ENCODE measurements at regions not wholly inside any gene's neighbourhood (a gene's known extent, or its start where the extent isn't known, plus 50 kb on each side); places are given as distances from the start of the nearest gene placed in this dataset.

DNA sequence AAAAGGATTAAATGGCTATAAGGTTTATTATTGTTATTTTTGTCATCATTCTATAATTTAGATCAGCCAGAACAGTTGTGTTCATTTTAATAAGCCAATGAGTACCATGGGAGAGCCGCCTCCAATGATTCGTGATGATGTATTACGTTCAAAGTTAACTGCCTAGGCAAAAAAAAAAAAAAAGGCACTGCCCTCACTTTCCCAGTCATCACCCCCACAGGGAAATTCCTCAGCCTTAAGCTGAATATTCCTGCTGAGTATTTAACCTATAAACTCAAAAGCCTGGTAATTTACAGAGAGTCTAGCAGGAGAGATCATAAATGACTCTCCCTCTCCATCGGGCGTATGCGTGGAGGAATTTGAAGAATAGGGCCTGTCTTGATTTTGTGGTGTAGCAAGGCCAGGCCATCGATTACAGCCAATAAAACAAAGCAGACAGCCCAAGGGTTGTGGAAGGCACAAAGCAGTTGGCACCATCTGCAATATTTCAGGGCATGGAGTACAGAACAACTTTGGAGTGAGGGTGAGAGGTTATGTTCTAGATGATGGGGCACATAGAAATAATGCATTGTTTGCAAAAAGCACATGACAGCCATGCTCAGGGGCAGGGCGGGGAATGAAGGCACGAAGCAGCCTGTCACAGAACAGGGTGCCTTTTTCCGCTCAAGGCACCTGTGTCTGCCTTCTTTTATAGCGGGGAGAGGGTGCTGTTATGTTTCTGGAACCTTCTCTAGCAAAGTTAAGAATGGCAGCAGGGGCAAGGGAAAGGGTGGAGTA is 138.2 kb upstream of the DTNBP1 start:
- Mint-ChIP-seq H3K4me1 (peaks cover 0 to 1% (median 0%) of the 10 kb centered on the region in 7 donors), H3K36me3 (peaks cover 0 to 12% (median 2%) of the 10 kb centered on the region in 5 donors)
- CTCF ChIA-PET: no interaction called here

GRCh38 chr6:15798533-15799255 is 135.9 kb upstream of the DTNBP1 start:
- Histone ChIP-seq H3K36me3 (ENCODE audit: control insufficient read depth in 2 of 3, insufficient read depth in 3 of 3, low read length in 3 of 3) (no peaks in the 10 kb centered on the region), H3K9me3 (ENCODE audit: control insufficient read depth in 2 of 3, low read length in 3 of 3) (peaks cover 0 to 9% (median 0%) of the 10 kb centered on the region in 3 experiments), H3K4me3 (ENCODE audit: low read length) (no peak overlapping the region), H3K4me1 (ENCODE audit: control insufficient read depth in 2 of 2, insufficient read depth in 2 of 2, low read length in 2 of 2) (no peaks in the 10 kb centered on the region), H3K27me3 (ENCODE audit: control insufficient read depth in 2 of 2, insufficient read depth in 2 of 2, low read length in 2 of 2) (no peaks in the 10 kb centered on the region), H3K27ac (ENCODE audit: low read depth, low read length) (no peak overlapping the region)
- Mint-ChIP-seq H3K4me1 (peaks cover 0 to 4% (median 0%) of the 10 kb centered on the region in 7 donors), H3K36me3 (peaks cover 0 to 12% (median 2%) of the 10 kb centered on the region in 5 donors), H3K27me3 (peaks cover 0 to 4% (median 0%) of the 10 kb centered on the region in 5 donors), H3K9me3 (peaks cover 6 to 30% (median 15%) of the 10 kb centered on the region in 11 donors), H3K4me3 (no peak overlapping the region), H3K27ac (no peak overlapping the region)
- intact Hi-C loops (cut with micrococcal nuclease): no loop called here
- CTCF ChIA-PET: no interaction called here
- POLR2A ChIA-PET: no interaction called here
- ATAC-seq (no peak), DNase-seq (no peak)

More for the DNA sequence above, 138.2 kb upstream of the DTNBP1 start:
- no peak overlapping the region for H3K27ac Mint-ChIP-seq
- Histone ChIP-seq H3K36me3 (ENCODE audit: control insufficient read depth in 2 of 3, insufficient read depth in 3 of 3, low read length in 3 of 3) (no peaks in the 10 kb centered on the region), H3K4me1 (ENCODE audit: control insufficient read depth in 2 of 2, insufficient read depth in 2 of 2, low read length in 2 of 2) (no peaks in the 10 kb centered on the region), H3K27me3 (ENCODE audit: control insufficient read depth in 2 of 2, insufficient read depth in 2 of 2, low read length in 2 of 2) (no peaks in the 10 kb centered on the region), H3K27ac (ENCODE audit: low read depth, low read length) (no peak overlapping the region), H3K9me3 (ENCODE audit: control insufficient read depth in 2 of 3, low read length in 3 of 3) (peaks cover 0 to 9% (median 0%) of the 10 kb centered on the region in 3 experiments), H3K4me3 (ENCODE audit: low read length) (no peak overlapping the region)
- no peak for DNase-seq
- peaks cover 6 to 29% (median 15%) of the 10 kb centered on the region in 11 donors for H3K9me3 Mint-ChIP-seq
- intact Hi-C loops (cut with micrococcal nuclease): no loop called here
- H3K4me3 Mint-ChIP-seq: peak overlapping the region in 1 of 10 donors; percentile 9
- POLR2A ChIA-PET: no interaction called here
- H3K27me3 Mint-ChIP-seq: peaks cover 0 to 4% (median 0%) of the 10 kb centered on the region in 5 donors
- ATAC-seq: no peak

- POLR2A ChIA-PET: no interaction called here
These were observed 134.0 kb upstream of the DTNBP1 start for GRCh38 chr6:15796844-15797243.

GRCh38 chr6:15796130-15796771 is 133.4 kb upstream of the DTNBP1 start:
- peaks cover 0 to 4% (median 0%) of the 10 kb centered on the region in 7 donors for H3K4me1 Mint-ChIP-seq
- Histone ChIP-seq H3K9me3 (ENCODE audit: control insufficient read depth in 2 of 3, low read length in 3 of 3) (peaks cover 0 to 9% (median 0%) of the 10 kb centered on the region in 3 experiments), H3K4me3 (ENCODE audit: low read length) (no peak overlapping the region), H3K4me1 (ENCODE audit: control insufficient read depth in 2 of 2, insufficient read depth in 2 of 2, low read length in 2 of 2) (no peaks in the 10 kb centered on the region), H3K27me3 (ENCODE audit: control insufficient read depth in 2 of 2, insufficient read depth in 2 of 2, low read length in 2 of 2) (no peaks in the 10 kb centered on the region), H3K27ac (ENCODE audit: low read depth, low read length) (no peak overlapping the region), H3K36me3 (ENCODE audit: control insufficient read depth in 2 of 3, insufficient read depth in 3 of 3, low read length in 3 of 3) (no peaks in the 10 kb centered on the region)
- H3K36me3 Mint-ChIP-seq: peaks cover 0 to 12% (median 2%) of the 10 kb centered on the region in 5 donors
- ChIA-PET POLR2A (no interaction called here), CTCF (no interaction called here)
- no peak overlapping the region for H3K4me3 Mint-ChIP-seq
- peaks cover 0 to 4% (median 0%) of the 10 kb centered on the region in 5 donors for H3K27me3 Mint-ChIP-seq
- peaks cover 6 to 30% (median 15%) of the 10 kb centered on the region in 11 donors for H3K9me3 Mint-ChIP-seq
- DNase-seq (no peak), ATAC-seq (no peak)
- H3K27ac Mint-ChIP-seq: no peak overlapping the region
- intact Hi-C loops (cut with micrococcal nuclease): no loop called here

More at GRCh38 chr6:15796844-15797243, 134.0 kb upstream of the DTNBP1 start:
- no peaks in the 10 kb centered on the region for H3K4me1 ChIP-seq (ENCODE audit: control insufficient read depth in 2 of 2, insufficient read depth in 2 of 2, low read length in 2 of 2)
- CTCF ChIA-PET: no interaction called here
- H3K9me3 ChIP-seq (ENCODE audit: control insufficient read depth in 2 of 3, low read length in 3 of 3): peaks cover 0 to 9% (median 0%) of the 10 kb centered on the region in 3 experiments
- H3K4me3 ChIP-seq (ENCODE audit: low read length): no peak overlapping the region
- H3K27ac Mint-ChIP-seq: no peak overlapping the region
- no peak overlapping the region for H3K4me3 Mint-ChIP-seq
- ATAC-seq (no peak), DNase-seq (no peak)
- H3K27me3 ChIP-seq (ENCODE audit: control insufficient read depth in 2 of 2, insufficient read depth in 2 of 2, low read length in 2 of 2): no peaks in the 10 kb centered on the region
- peaks cover 0 to 4% (median 0%) of the 10 kb centered on the region in 5 donors for H3K27me3 Mint-ChIP-seq
- H3K27ac ChIP-seq (ENCODE audit: low read depth, low read length): no peak overlapping the region
- peaks cover 0 to 4% (median 0%) of the 10 kb centered on the region in 7 donors for H3K4me1 Mint-ChIP-seq
- peaks cover 6 to 30% (median 15%) of the 10 kb centered on the region in 11 donors for H3K9me3 Mint-ChIP-seq
- intact Hi-C loops (cut with micrococcal nuclease): no loop called here
- peaks cover 0 to 12% (median 2%) of the 10 kb centered on the region in 5 donors for H3K36me3 Mint-ChIP-seq
- no peaks in the 10 kb centered on the region for H3K36me3 ChIP-seq (ENCODE audit: control insufficient read depth in 2 of 3, insufficient read depth in 3 of 3, low read length in 3 of 3)

DNA sequence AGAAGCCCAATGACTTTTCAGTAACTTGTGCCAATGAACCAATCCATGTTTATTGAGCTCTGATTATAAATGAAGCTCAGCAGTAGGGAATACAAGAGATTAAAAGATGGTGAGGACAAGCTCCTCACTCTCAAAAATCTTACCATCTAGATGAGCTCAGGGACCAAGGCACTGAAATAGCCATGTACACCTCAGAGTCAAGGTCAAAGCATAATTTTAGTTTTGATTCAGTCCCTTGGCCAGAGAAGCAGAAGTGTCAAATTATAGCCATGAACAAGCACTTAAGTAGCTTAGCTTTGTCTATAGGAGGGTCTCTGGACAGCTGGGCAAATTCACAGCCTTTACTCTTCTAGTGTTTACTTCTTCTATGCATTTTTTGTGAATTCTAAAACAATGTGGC is 131.0 kb upstream of the DTNBP1 start:
- Mint-ChIP-seq H3K36me3 (peaks cover 0 to 12% (median 2%) of the 10 kb centered on the region in 5 donors), H3K4me1 (peaks cover 0 to 4% (median 0%) of the 10 kb centered on the region in 7 donors), H3K4me3 (no peak overlapping the region), H3K27me3 (peaks cover 0 to under 1% (median 0%) of the 10 kb centered on the region in 5 donors), H3K27ac (no peak overlapping the region), H3K9me3 (peaks cover 6 to 26% (median 15%) of the 10 kb centered on the region in 11 donors)
- ChIA-PET CTCF (no interaction called here), POLR2A (no interaction called here)
- DNase-seq (no peak), ATAC-seq (no peak)
- Histone ChIP-seq H3K27me3 (ENCODE audit: control insufficient read depth in 2 of 2, insufficient read depth in 2 of 2, low read length in 2 of 2) (no peaks in the 10 kb centered on the region), H3K4me1 (ENCODE audit: control insufficient read depth in 2 of 2, insufficient read depth in 2 of 2, low read length in 2 of 2) (no peaks in the 10 kb centered on the region), H3K27ac (ENCODE audit: low read depth, low read length) (no peak overlapping the region), H3K36me3 (ENCODE audit: control insufficient read depth in 2 of 3, insufficient read depth in 3 of 3, low read length in 3 of 3) (no peaks in the 10 kb centered on the region), H3K9me3 (ENCODE audit: control insufficient read depth in 2 of 3, low read length in 3 of 3) (peaks cover 0 to 9% (median 0%) of the 10 kb centered on the region in 3 experiments), H3K4me3 (ENCODE audit: low read length) (no peak overlapping the region)
- intact Hi-C loops (cut with micrococcal nuclease): no loop called here

- H3K36me3 Mint-ChIP-seq: peaks cover 0 to 10% (median 2%) of the 10 kb centered on the region in 5 donors
- ATAC-seq: no peak
- no peak overlapping the region for H3K27ac ChIP-seq (ENCODE audit: low read depth, low read length)
- ChIA-PET CTCF (no interaction called here), POLR2A (no interaction called here)
- no peaks in the 10 kb centered on the region for H3K4me1 ChIP-seq (ENCODE audit: control insufficient read depth in 2 of 2, insufficient read depth in 2 of 2, low read length in 2 of 2)
- H3K27me3 ChIP-seq (ENCODE audit: control insufficient read depth in 2 of 2, insufficient read depth in 2 of 2, low read length in 2 of 2): no peaks in the 10 kb centered on the region
- H3K36me3 ChIP-seq (ENCODE audit: control insufficient read depth in 2 of 3, insufficient read depth in 3 of 3, low read length in 3 of 3): no peaks in the 10 kb centered on the region
- intact Hi-C loops (cut with micrococcal nuclease): no loop called here
- peaks cover 0 to 4% (median 0%) of the 10 kb centered on the region in 7 donors for H3K4me1 Mint-ChIP-seq
- H3K9me3 ChIP-seq (ENCODE audit: control insufficient read depth in 2 of 3, low read length in 3 of 3): peaks cover 0 to 5% (median 0%) of the 10 kb centered on the region in 3 experiments
- no peak overlapping the region for H3K4me3 Mint-ChIP-seq
- H3K27ac Mint-ChIP-seq: no peak overlapping the region
- peaks cover 6 to 22% (median 11%) of the 10 kb centered on the region in 11 donors for H3K9me3 Mint-ChIP-seq
- peaks cover 0 to 3% (median 0%) of the 10 kb centered on the region in 5 donors for H3K27me3 Mint-ChIP-seq
- DNase-seq: no peak
- no peak overlapping the region for H3K4me3 ChIP-seq (ENCODE audit: low read length)
These were observed 130.5 kb upstream of the DTNBP1 start for GRCh38 chr6:15793288-15793687.
